ENCODE measurements at regions not wholly inside any gene's neighbourhood (a gene's known extent, or its start where the extent isn't known, plus 50 kb on each side); places are given as distances from the start of the nearest gene placed in this dataset.
"Not testable (repeated sequence)": the region's sequence is repeated elsewhere in the genome, so short reads cannot be mapped to it uniquely, and the experiment has no call there.

- not testable (repeated sequence) for TF ChIP-seq CTCF (IDR thresholded peaks at IDR 0.05; ENCODE audit: insufficient read depth, low read length); POLR2AphosphoS5 (IDR thresholded peaks at IDR 0.05; ENCODE audit: low read depth); GABPA (IDR thresholded peaks at IDR 0.05; ENCODE audit: low read depth)
- TF ChIP-seq, protein P1, sequence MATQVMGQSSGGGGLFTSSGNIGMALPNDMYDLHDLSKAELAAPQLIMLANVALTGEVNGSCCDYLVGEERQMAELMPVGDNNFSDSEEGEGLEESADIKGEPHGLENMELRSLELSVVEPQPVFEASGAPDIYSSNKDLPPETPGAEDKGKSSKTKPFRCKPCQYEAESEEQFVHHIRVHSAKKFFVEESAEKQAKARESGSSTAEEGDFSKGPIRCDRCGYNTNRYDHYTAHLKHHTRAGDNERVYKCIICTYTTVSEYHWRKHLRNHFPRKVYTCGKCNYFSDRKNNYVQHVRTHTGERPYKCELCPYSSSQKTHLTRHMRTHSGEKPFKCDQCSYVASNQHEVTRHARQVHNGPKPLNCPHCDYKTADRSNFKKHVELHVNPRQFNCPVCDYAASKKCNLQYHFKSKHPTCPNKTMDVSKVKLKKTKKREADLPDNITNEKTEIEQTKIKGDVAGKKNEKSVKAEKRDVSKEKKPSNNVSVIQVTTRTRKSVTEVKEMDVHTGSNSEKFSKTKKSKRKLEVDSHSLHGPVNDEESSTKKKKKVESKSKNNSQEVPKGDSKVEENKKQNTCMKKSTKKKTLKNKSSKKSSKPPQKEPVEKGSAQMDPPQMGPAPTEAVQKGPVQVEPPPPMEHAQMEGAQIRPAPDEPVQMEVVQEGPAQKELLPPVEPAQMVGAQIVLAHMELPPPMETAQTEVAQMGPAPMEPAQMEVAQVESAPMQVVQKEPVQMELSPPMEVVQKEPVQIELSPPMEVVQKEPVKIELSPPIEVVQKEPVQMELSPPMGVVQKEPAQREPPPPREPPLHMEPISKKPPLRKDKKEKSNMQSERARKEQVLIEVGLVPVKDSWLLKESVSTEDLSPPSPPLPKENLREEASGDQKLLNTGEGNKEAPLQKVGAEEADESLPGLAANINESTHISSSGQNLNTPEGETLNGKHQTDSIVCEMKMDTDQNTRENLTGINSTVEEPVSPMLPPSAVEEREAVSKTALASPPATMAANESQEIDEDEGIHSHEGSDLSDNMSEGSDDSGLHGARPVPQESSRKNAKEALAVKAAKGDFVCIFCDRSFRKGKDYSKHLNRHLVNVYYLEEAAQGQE (IDR thresholded peaks at IDR 0.05; ENCODE audit: insufficient replicate concordance, low read depth) = not testable (repeated sequence)
These were observed 149.6 kb downstream of the KBTBD2 start for GRCh38 chr7:32741853-32742476.

Data from HL-60 (cell line).